HUES6 (cell line): ENCODE measurements at regions not wholly inside any gene's neighbourhood (a gene's known extent, or its start where the extent isn't known, plus 50 kb on each side); places are given as distances from the start of the nearest gene placed in this dataset.

ENCODE experiments used
- H3K27ac ChIP-seq: 2 replicates; pipeline ENCODE4 v1.7.0; 2013; ENCODE audit warnings: low read depth, mild to moderate bottlenecking, low read length, inconsistent platforms
- H3K27me3 ChIP-seq: 2 replicates; pipeline ENCODE4 v1.6.1; 2013; ENCODE audit warnings: low read length; ENCODE audit not compliant: control insufficient read depth, insufficient read depth
- H3K36me3 ChIP-seq: 2 replicates; pipeline ENCODE4 v1.6.1; 2013; ENCODE audit warnings: low read length; ENCODE audit not compliant: control insufficient read depth, insufficient read depth
- H3K4me1 ChIP-seq: 2 replicates; pipeline ENCODE4 v1.6.1; 2013; ENCODE audit warnings: low read length; ENCODE audit not compliant: control insufficient read depth, insufficient read depth
- H3K4me3 ChIP-seq: 2 replicates; pipeline ENCODE4 v1.5.1; 2013; ENCODE audit warnings: low read depth, low read length
- H3K9ac ChIP-seq: one replicate; pipeline ENCODE4 v1.6.1; 2013; ENCODE audit warnings: mild to moderate bottlenecking, low read length
- H3K9me3 ChIP-seq: 2 replicates; pipeline ENCODE4 v1.6.1; 2013; ENCODE audit warnings: low read depth, low read length; ENCODE audit not compliant: control insufficient read depth, insufficient read depth

GRCh38 chr12:19867151-19867550 is 427.9 kb downstream of the AEBP2 start:
- no peaks in the 10 kb centered on the region for H3K4me1 ChIP-seq
- no peak overlapping the region for H3K9ac ChIP-seq
- no peak overlapping the region for H3K4me3 ChIP-seq
- H3K27ac ChIP-seq = no peak overlapping the region
- no peaks in the 10 kb centered on the region for H3K9me3 ChIP-seq
- no peaks in the 10 kb centered on the region for H3K36me3 ChIP-seq
- no peaks in the 10 kb centered on the region for H3K27me3 ChIP-seq

GRCh38 chr12:19867970-19868369 is 428.7 kb downstream of the AEBP2 start:
- Histone ChIP-seq H3K9me3 (no peaks in the 10 kb centered on the region), H3K4me3 (no peak overlapping the region), H3K27me3 (no peaks in the 10 kb centered on the region), H3K4me1 (no peaks in the 10 kb centered on the region), H3K36me3 (no peaks in the 10 kb centered on the region), H3K9ac (no peak overlapping the region), H3K27ac (no peak overlapping the region)

GRCh38 chr12:19869413-19869812 is 430.1 kb downstream of the AEBP2 start:
- no peak overlapping the region for H3K4me3 ChIP-seq
- no peaks in the 10 kb centered on the region for H3K36me3 ChIP-seq
- no peak overlapping the region for H3K27ac ChIP-seq

GRCh38 chr12:19872621-19873540 is 433.6 kb downstream of the AEBP2 start:
- Histone ChIP-seq H3K4me3 (no peak overlapping the region), H3K9ac (no peak overlapping the region), H3K27ac (no peak overlapping the region), H3K4me1 (no peaks in the 10 kb centered on the region), H3K36me3 (no peaks in the 10 kb centered on the region), H3K9me3 (no peaks in the 10 kb centered on the region), H3K27me3 (no peaks in the 10 kb centered on the region)

More at GRCh38 chr12:19869413-19869812, 430.1 kb downstream of the AEBP2 start:
- no peaks in the 10 kb centered on the region for H3K27me3 ChIP-seq
- no peaks in the 10 kb centered on the region for H3K9me3 ChIP-seq
- H3K4me1 ChIP-seq = no peaks in the 10 kb centered on the region
- H3K9ac ChIP-seq = no peak overlapping the region

- H3K4me1 ChIP-seq = no peaks in the 10 kb centered on the region
These were observed 440.8 kb downstream of the AEBP2 start for GRCh38 chr12:19880076-19880475.

GRCh38 chr12:19880721-19881120 is 441.4 kb downstream of the AEBP2 start:
- H3K4me1 ChIP-seq = no peaks in the 10 kb centered on the region
- no peak overlapping the region for H3K9ac ChIP-seq
- no peak overlapping the region for H3K4me3 ChIP-seq
- 0 out of 2 replicates have a peak, but pooled peaks cover 8% of the 10 kb centered on the region for H3K9me3 ChIP-seq
- H3K36me3 ChIP-seq = no peaks in the 10 kb centered on the region
- H3K27me3 ChIP-seq = no peaks in the 10 kb centered on the region
- no peak overlapping the region for H3K27ac ChIP-seq

More at GRCh38 chr12:19880076-19880475, 440.8 kb downstream of the AEBP2 start:
- H3K4me3 ChIP-seq = no peak overlapping the region
- no peak overlapping the region for H3K9ac ChIP-seq
- no peaks in the 10 kb centered on the region for H3K27me3 ChIP-seq
- H3K36me3 ChIP-seq = no peaks in the 10 kb centered on the region
- 0 out of 2 replicates have a peak, but pooled peaks cover 8% of the 10 kb centered on the region for H3K9me3 ChIP-seq
- no peak overlapping the region for H3K27ac ChIP-seq

GRCh38 chr12:19882346-19882745 is 443.1 kb downstream of the AEBP2 start:
- no peak overlapping the region for H3K4me3 ChIP-seq
- H3K27me3 ChIP-seq = no peaks in the 10 kb centered on the region
- H3K36me3 ChIP-seq = no peaks in the 10 kb centered on the region
- H3K9me3 ChIP-seq = 0 out of 2 replicates have a peak, but pooled peaks cover 8% of the 10 kb centered on the region
- H3K9ac ChIP-seq = no peak overlapping the region
- H3K27ac ChIP-seq = no peak overlapping the region
- H3K4me1 ChIP-seq = no peaks in the 10 kb centered on the region

- H3K9me3 ChIP-seq = 0 out of 2 replicates have a peak, but pooled peaks cover 8% of the 10 kb centered on the region
- no peak overlapping the region for H3K9ac ChIP-seq
- H3K27ac ChIP-seq = no peak overlapping the region
- H3K27me3 ChIP-seq = no peaks in the 10 kb centered on the region
- no peaks in the 10 kb centered on the region for H3K4me1 ChIP-seq
- no peaks in the 10 kb centered on the region for H3K36me3 ChIP-seq
- H3K4me3 ChIP-seq = no peak overlapping the region
These were observed 444.8 kb downstream of the AEBP2 start for GRCh38 chr12:19884021-19884492.

- H3K9ac ChIP-seq = no peak overlapping the region
- no peaks in the 10 kb centered on the region for H3K36me3 ChIP-seq
- no peak overlapping the region for H3K4me3 ChIP-seq
- H3K4me1 ChIP-seq = no peaks in the 10 kb centered on the region
- no peaks in the 10 kb centered on the region for H3K27me3 ChIP-seq
- H3K27ac ChIP-seq = no peak overlapping the region
- H3K9me3 ChIP-seq = 0 out of 2 replicates have a peak, but pooled peaks cover 8% of the 10 kb centered on the region
These were observed 446.0 kb downstream of the AEBP2 start for GRCh38 chr12:19885093-19885812.

GRCh38 chr12:19886065-19886464 is 446.8 kb downstream of the AEBP2 start:
- H3K27me3 ChIP-seq = no peaks in the 10 kb centered on the region
- H3K4me1 ChIP-seq = no peaks in the 10 kb centered on the region
- no peak overlapping the region for H3K27ac ChIP-seq
- H3K9me3 ChIP-seq = 0 out of 2 replicates have a peak, but pooled peaks cover 8% of the 10 kb centered on the region
- H3K4me3 ChIP-seq = no peak overlapping the region
- H3K36me3 ChIP-seq = no peaks in the 10 kb centered on the region
- no peak overlapping the region for H3K9ac ChIP-seq

- Histone ChIP-seq H3K36me3 (no peaks in the 10 kb centered on the region), H3K9me3 (0 out of 2 replicates have a peak, but pooled peaks cover 8% of the 10 kb centered on the region), H3K9ac (no peak overlapping the region), H3K27me3 (no peaks in the 10 kb centered on the region), H3K27ac (no peak overlapping the region), H3K4me3 (no peak overlapping the region), H3K4me1 (no peaks in the 10 kb centered on the region)
These were observed 447.4 kb downstream of the AEBP2 start for GRCh38 chr12:19886639-19887064.
